ENCODE measurements at regions not wholly inside any gene's neighbourhood (a gene's known extent, or its start where the extent isn't known, plus 50 kb on each side); places are given as distances from the start of the nearest gene placed in this dataset.

- no peak for DNase-seq (ENCODE audit: low read depth in 3 of 3)
Observed at GRCh38 chr5:15447209-15447608, 52.8 kb upstream of the FBXL7 start.

- DNase-seq (ENCODE audit: low read depth in 3 of 3): no peak
Observed at GRCh38 chr5:15446552-15446951, 53.4 kb upstream of the FBXL7 start.

- no peak for DNase-seq (ENCODE audit: low read depth in 3 of 3)
Observed at GRCh38 chr5:15442193-15442570, 57.8 kb upstream of the FBXL7 start.

- DNase-seq (ENCODE audit: low read depth in 3 of 3): no peak
Observed at GRCh38 chr5:15441433-15442192, 58.4 kb upstream of the FBXL7 start.

- DNase-seq (ENCODE audit: low read depth in 3 of 3): no peak
Observed at GRCh38 chr5:15440434-15440833, 59.5 kb upstream of the FBXL7 start.

- no peak for DNase-seq (ENCODE audit: low read depth in 3 of 3)
Observed at GRCh38 chr5:15439801-15440200, 60.2 kb upstream of the FBXL7 start.

GRCh38 chr5:15433709-15434108 is 66.3 kb upstream of the FBXL7 start:
- DNase-seq (ENCODE audit: low read depth in 3 of 3): no peak

- DNase-seq (ENCODE audit: low read depth in 3 of 3): no peak
Observed at GRCh38 chr5:15431923-15432322, 68.1 kb upstream of the FBXL7 start.

- DNase-seq (ENCODE audit: low read depth in 3 of 3): no peak
Observed at GRCh38 chr5:15425766-15426165, 74.2 kb upstream of the FBXL7 start.

- DNase-seq (ENCODE audit: low read depth in 3 of 3): no peak
Observed at GRCh38 chr5:15424769-15425168, 75.2 kb upstream of the FBXL7 start.

GRCh38 chr5:15421921-15422412 is 78.0 kb upstream of the FBXL7 start:
- DNase-seq (ENCODE audit: low read depth in 3 of 3): no peak

- DNase-seq (ENCODE audit: low read depth in 3 of 3): no peak
Observed at GRCh38 chr5:15421381-15421780, 78.6 kb upstream of the FBXL7 start.

- DNase-seq (ENCODE audit: low read depth in 3 of 3): no peak
Observed at GRCh38 chr5:15420201-15420600, 79.8 kb upstream of the FBXL7 start.

- no peak for DNase-seq (ENCODE audit: low read depth in 3 of 3)
Observed at GRCh38 chr5:15417156-15417555, 82.8 kb upstream of the FBXL7 start.

GRCh38 chr5:15406478-15406877 is 93.5 kb upstream of the FBXL7 start:
- no peak for DNase-seq (ENCODE audit: low read depth in 3 of 3)

GRCh38 chr5:15393146-15393545 is 106.8 kb upstream of the FBXL7 start:
- DNase-seq (ENCODE audit: low read depth in 3 of 3): no peak

- DNase-seq (ENCODE audit: low read depth in 3 of 3): no peak
Observed at GRCh38 chr5:15391704-15392397, 108.1 kb upstream of the FBXL7 start.

GRCh38 chr5:15388866-15389265 is 111.1 kb upstream of the FBXL7 start:
- no peak for DNase-seq (ENCODE audit: low read depth in 3 of 3)

GRCh38 chr5:15387931-15388524 is 112.0 kb upstream of the FBXL7 start:
- no peak for DNase-seq (ENCODE audit: low read depth in 3 of 3)

- no peak for DNase-seq (ENCODE audit: low read depth in 3 of 3)
Observed at GRCh38 chr5:15386122-15386521, 113.9 kb upstream of the FBXL7 start.

- no peak for DNase-seq (ENCODE audit: low read depth in 3 of 3)
Observed at GRCh38 chr5:15385553-15385952, 114.4 kb upstream of the FBXL7 start.

- DNase-seq (ENCODE audit: low read depth in 3 of 3): no peak
Observed at GRCh38 chr5:15385037-15385436, 114.9 kb upstream of the FBXL7 start.

GRCh38 chr5:15384581-15384980 is 115.4 kb upstream of the FBXL7 start:
- DNase-seq (ENCODE audit: low read depth in 3 of 3): no peak

Data from stimulated activated CD4-positive, alpha-beta T cell treated with anti-CD3 and anti-CD28 coated beads, TNF-alpha, amount 100 ng/mL, for 24 hours (primary cell).